Karpas-422 (cell line): ENCODE measurements at regions not wholly inside any gene's neighbourhood (a gene's known extent, or its start where the extent isn't known, plus 50 kb on each side); places are given as distances from the start of the nearest gene placed in this dataset.
"Not testable (repeated sequence)": the region's sequence is repeated elsewhere in the genome, so short reads cannot be mapped to it uniquely, and the experiment has no call there.

ENCODE experiments used
- DNase-seq: peaks from one replicate; pipeline ENCODE4 v3.0.0-alpha.2; 2015
- H2AFZ ChIP-seq: fragments of 200-600 bp; sonication (generic); 2 replicates; pipeline ENCODE4 v1.6.1; 2014; ENCODE audit warnings: antibody characterized with exemption, low read length, mixed read lengths
- H3K27ac ChIP-seq: fragments of 200-600 bp; sonication (generic); 2 replicates; pipeline ENCODE4 v1.5.1; 2014; ENCODE audit warnings: mild to moderate bottlenecking, low read length, moderate library complexity
- H3K27me3 ChIP-seq: fragments of 200-600 bp; sonication (generic); 2 replicates; pipeline ENCODE4 v1.6.1; 2014; ENCODE audit warnings: low read length, mixed read lengths
- H3K36me3 ChIP-seq: fragments of 200-600 bp; sonication (generic); 2 replicates; pipeline ENCODE4 v1.6.1; 2014; ENCODE audit warnings: low read length, mixed read lengths; ENCODE audit not compliant: insufficient read depth
- H3K4me1 ChIP-seq: fragments of 200-600 bp; sonication (generic); 2 replicates; pipeline ENCODE4 v1.6.1; 2014; ENCODE audit warnings: mild to moderate bottlenecking, low read length, mixed read lengths
- H3K4me2 ChIP-seq: fragments of 200-600 bp; sonication (generic); 2 replicates; pipeline ENCODE4 v1.6.1; 2014; ENCODE audit warnings: low read length, low read depth, mild to moderate bottlenecking; ENCODE audit not compliant: poor library complexity, severe bottlenecking
- H3K4me3 ChIP-seq: fragments of 200-600 bp; sonication (generic); 2 replicates; pipeline ENCODE4 v1.5.1; 2014; ENCODE audit warnings: mild to moderate bottlenecking, antibody characterized with exemption, low read length, mixed read lengths
- H3K79me2 ChIP-seq: fragments of 200-600 bp; sonication (generic); 2 replicates; pipeline ENCODE4 v1.6.1; 2014; ENCODE audit warnings: mild to moderate bottlenecking, low read length, mixed read lengths
- H3K9ac ChIP-seq: fragments of 200-600 bp; sonication (generic); 2 replicates; pipeline ENCODE4 v1.6.0; 2014; ENCODE audit warnings: low read length
- H3K9me2 ChIP-seq: fragments of 200-600 bp; sonication (generic), shearing (Covaris generic); replicated peaks from 2 replicates; pipeline ENCODE4 v1.6.0; 2014; ENCODE audit warnings: mild to moderate bottlenecking, low read length, moderate library complexity; ENCODE audit not compliant: insufficient read depth
- H3K9me3 ChIP-seq: fragments of 300-700, 200-600 bp; sonication (generic); 2 replicates; pipeline ENCODE4 v1.6.1; 2014; ENCODE audit warnings: low read length, mixed read lengths
- H4K20me1 ChIP-seq: fragments of 200-600 bp; sonication (generic); 2 replicates; pipeline ENCODE4 v1.6.1; 2014; ENCODE audit warnings: mild to moderate bottlenecking, antibody characterized with exemption, low read length, low read depth; ENCODE audit not compliant: insufficient read depth

DNA sequence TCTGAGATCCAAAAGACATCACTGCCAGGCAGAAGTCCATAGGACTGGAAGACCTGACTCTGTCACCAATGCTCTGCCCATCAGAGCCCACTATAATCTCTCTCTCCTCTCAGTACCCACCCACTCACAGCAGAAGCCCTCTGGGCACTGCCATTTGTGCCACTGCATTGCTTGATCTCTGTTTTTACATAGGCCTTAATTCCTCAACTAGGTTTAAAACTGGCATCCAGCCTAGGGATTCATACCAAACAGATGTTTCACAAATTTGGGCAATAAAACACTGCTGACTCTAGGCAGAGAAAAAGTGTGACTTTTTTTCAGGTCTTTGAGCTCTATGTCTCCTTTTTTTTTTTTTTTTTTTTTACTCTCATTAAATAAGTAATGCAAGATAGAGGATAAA is 91.1 kb upstream of the RANBP3L start:
- H3K27ac ChIP-seq = no peak overlapping the region
- H3K4me2 ChIP-seq = no peak overlapping the region
- H3K4me1 ChIP-seq = peaks cover 3% of the 10 kb centered on the region; the same call in 1 of the 2 replicates

DNA sequence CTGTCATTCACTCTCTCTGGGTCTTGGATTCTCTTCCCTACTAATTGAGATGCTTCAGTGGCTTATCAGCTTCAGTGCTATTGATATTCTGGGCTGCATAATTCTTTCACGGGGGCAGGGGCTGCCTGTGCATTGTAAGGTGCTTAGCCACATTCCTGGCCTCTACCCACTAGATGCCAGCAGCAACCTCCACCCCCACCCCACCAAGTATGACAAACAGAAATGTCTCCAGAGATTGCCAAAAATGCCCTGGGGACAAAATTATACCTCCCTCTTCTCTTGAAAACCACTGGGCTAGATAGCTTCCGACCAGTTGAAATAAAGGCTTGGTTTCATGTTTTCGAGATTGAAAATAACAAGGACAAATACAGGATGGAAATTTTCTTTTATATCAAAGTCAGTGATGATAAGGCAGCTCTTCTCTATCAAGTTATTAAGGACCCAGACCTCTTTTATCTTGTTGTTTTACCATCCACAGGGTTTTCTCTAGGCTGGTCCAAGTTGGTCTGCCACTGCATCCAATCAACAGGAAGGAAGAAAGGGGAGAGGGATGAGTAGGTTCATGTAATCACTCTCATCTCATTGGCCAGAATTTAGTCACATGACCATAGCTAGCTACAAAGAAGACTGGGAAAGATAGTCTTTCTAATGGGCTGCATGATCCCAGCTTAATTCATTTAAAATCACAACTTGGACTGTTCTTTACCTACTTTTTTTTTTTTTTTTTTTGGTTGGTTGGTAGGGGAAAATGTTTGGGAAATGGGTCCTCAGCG is 92.1 kb upstream of the RANBP3L start:
- H3K9ac ChIP-seq = no peak overlapping the region
- H2AFZ ChIP-seq = no peak overlapping the region
- DNase-seq = no peak
- no peaks in the 10 kb centered on the region for H3K79me2 ChIP-seq
- no peak overlapping the region for H3K4me2 ChIP-seq
- no peaks in the 10 kb centered on the region for H3K27me3 ChIP-seq
- no peak overlapping the region for H3K27ac ChIP-seq
- no peaks in the 10 kb centered on the region for H3K9me2 ChIP-seq
- H3K4me1 ChIP-seq = peaks cover 3% of the 10 kb centered on the region; the same call in 1 of the 2 replicates
- no peak overlapping the region for H3K4me3 ChIP-seq
- no peaks in the 10 kb centered on the region for H3K36me3 ChIP-seq
- no peaks in the 10 kb centered on the region for H3K9me3 ChIP-seq
- no peaks in the 10 kb centered on the region for H4K20me1 ChIP-seq

More for the DNA sequence above, 91.1 kb upstream of the RANBP3L start:
- Histone ChIP-seq H3K9me2 (no peaks in the 10 kb centered on the region), H4K20me1 (no peaks in the 10 kb centered on the region), H3K79me2 (no peaks in the 10 kb centered on the region), H3K4me3 (no peak overlapping the region), H2AFZ (no peak overlapping the region), H3K9me3 (no peaks in the 10 kb centered on the region), H3K36me3 (no peaks in the 10 kb centered on the region), H3K27me3 (no peaks in the 10 kb centered on the region), H3K9ac (no peak overlapping the region)
- DNase-seq = no peak

DNA sequence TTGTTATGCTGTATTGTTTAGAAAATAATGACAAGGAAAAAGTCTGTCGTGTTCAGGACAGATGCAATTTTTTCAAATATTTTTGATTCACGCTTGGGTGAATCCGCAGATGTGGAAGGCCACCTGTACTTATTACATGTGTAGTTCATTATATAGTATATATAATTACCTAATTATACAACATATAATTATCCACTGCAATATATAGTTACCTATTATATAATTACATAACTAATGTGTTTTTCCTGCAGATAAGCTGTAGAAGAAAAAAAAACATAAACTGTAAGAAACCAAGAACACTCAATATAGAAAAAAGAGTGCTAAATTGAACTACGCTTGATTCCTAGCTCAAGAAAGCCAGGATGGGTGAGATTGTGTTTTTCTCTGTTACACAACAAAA is 93.6 kb upstream of the RANBP3L start:
- Histone ChIP-seq H3K9me3 (no peaks in the 10 kb centered on the region), H3K4me3 (no peak overlapping the region), H3K4me1 (peaks cover 3% of the 10 kb centered on the region; the same call in 1 of the 2 replicates), H4K20me1 (no peaks in the 10 kb centered on the region), H3K9ac (no peak overlapping the region), H2AFZ (no peak overlapping the region), H3K36me3 (no peaks in the 10 kb centered on the region), H3K79me2 (no peaks in the 10 kb centered on the region), H3K9me2 (no peaks in the 10 kb centered on the region), H3K4me2 (no peak overlapping the region), H3K27me3 (no peaks in the 10 kb centered on the region), H3K27ac (no peak overlapping the region)
- DNase-seq = no peak

DNA sequence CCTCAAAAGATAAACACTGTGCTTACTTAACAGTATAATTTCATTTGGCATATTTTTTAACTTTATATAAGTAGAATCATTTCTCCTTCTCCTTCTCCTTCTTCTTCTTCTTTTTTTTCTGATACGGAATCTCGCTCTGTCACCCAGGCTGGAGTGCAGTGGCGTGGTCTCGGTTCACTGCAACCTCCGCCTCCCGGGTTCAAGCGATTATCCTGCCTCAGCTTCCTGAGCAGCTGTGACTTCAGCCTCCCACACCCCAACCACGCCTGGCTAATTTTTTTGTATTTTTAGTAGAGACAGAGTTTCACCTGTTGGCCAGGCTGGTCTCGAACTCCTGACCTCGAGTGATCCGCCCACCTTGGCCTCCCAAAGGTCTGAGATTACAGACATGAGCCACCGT is 94.2 kb upstream of the RANBP3L start:
- not testable (repeated sequence) for H3K9me2 ChIP-seq, H3K79me2 ChIP-seq, H3K4me3 ChIP-seq, DNase-seq, H3K4me2 ChIP-seq, H3K27ac ChIP-seq, H3K27me3 ChIP-seq, H3K36me3 ChIP-seq, H3K9me3 ChIP-seq, H3K9ac ChIP-seq, H4K20me1 ChIP-seq, H2AFZ ChIP-seq, H3K4me1 ChIP-seq

DNA sequence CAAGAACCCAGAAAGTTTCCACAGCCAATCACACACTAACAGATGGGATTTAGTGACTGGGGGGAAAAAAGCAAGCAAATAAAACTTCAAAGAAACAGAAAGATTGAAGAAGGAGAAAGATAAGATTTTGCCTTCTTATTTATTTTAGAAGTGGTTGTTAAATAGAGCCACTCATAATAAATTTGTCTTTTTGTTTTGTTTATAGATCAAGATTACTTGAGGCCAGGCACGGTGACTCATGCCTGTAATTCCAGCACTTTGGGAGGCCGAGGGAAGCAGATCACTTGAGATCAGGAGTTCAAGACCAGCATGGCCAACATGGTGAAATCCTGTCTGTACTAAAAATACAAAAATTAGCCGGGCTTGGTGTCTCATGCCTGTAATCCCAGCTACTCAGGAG is 94.9 kb upstream of the RANBP3L start:
- no peak overlapping the region for H3K4me2 ChIP-seq
- no peaks in the 10 kb centered on the region for H3K9me2 ChIP-seq
- peaks cover 3% of the 10 kb centered on the region; the same call in 1 of the 2 replicates for H3K4me1 ChIP-seq
- DNase-seq = no peak
- no peak overlapping the region for H3K27ac ChIP-seq
- H3K9ac ChIP-seq = no peak overlapping the region
- no peaks in the 10 kb centered on the region for H4K20me1 ChIP-seq
- H2AFZ ChIP-seq = no peak overlapping the region
- no peaks in the 10 kb centered on the region for H3K9me3 ChIP-seq
- H3K36me3 ChIP-seq = no peaks in the 10 kb centered on the region
- no peak overlapping the region for H3K4me3 ChIP-seq
- H3K27me3 ChIP-seq = no peaks in the 10 kb centered on the region
- H3K79me2 ChIP-seq = no peaks in the 10 kb centered on the region

DNA sequence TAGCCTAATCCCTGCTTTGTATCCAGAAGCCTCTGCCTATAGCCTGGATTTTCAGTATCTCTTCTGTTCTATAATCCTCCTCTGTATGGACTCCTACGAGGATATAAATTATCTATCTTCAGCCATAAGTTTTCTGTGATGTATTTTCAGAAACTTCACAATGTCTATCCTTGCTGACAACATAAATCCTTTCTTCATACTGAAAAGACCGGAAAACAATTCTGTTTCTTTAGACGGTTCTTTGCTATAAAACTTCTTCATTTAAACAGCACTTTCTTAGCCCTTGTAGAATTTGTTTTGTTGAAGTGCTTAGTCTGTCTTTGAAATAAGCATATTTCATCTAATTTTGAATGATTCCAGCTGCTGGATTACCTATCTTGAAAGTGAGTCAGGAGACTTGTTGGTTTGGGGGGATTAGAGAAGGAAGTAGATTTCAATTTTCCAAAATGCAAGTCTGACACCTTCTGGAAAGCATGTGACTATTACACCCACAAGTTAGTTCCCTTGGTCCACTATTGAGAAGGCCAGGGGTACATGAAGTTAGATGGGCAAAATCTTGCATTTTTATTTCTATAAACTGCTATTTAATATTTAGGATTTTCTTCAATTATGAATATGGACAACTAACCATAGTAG is 96.3 kb upstream of the RANBP3L start:
- Histone ChIP-seq H3K9me3 (no peaks in the 10 kb centered on the region), H2AFZ (no peak overlapping the region), H3K27me3 (no peaks in the 10 kb centered on the region), H4K20me1 (no peaks in the 10 kb centered on the region), H3K9ac (no peak overlapping the region), H3K4me2 (no peak overlapping the region), H3K9me2 (no peaks in the 10 kb centered on the region), H3K27ac (no peak overlapping the region), H3K4me1 (peaks cover 3% of the 10 kb centered on the region; the same call in 1 of the 2 replicates), H3K36me3 (no peaks in the 10 kb centered on the region), H3K79me2 (no peaks in the 10 kb centered on the region), H3K4me3 (no peak overlapping the region)
- no peak for DNase-seq

DNA sequence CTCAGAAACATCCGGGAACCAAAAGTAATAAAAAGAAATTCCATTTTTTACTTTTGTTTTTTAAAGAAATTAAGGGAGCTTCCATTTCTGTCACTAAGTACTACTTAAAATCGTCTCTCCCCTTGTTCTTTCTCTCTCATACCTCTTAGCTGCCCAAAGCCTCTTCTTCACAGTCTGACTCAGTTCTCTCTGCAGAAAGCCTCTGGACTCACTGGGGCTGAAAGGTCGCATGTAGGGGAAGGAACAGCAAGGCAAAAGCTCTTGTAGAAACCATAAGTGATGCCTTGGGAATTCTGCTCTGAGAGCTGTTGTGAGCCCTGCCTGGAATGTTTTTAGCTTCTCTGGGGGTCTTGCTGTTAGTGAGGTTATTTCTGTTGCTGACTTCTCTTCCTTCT is 100.8 kb upstream of the RANBP3L start:
- Histone ChIP-seq H3K4me1 (no peaks in the 10 kb centered on the region), H3K79me2 (no peaks in the 10 kb centered on the region), H3K9me2 (no peaks in the 10 kb centered on the region), H4K20me1 (no peaks in the 10 kb centered on the region), H3K27ac (no peak overlapping the region), H3K4me2 (no peak overlapping the region), H3K36me3 (no peaks in the 10 kb centered on the region), H3K27me3 (no peaks in the 10 kb centered on the region), H3K9ac (no peak overlapping the region), H3K4me3 (no peak overlapping the region), H2AFZ (no peak overlapping the region), H3K9me3 (no peaks in the 10 kb centered on the region)
- DNase-seq = no peak

DNA sequence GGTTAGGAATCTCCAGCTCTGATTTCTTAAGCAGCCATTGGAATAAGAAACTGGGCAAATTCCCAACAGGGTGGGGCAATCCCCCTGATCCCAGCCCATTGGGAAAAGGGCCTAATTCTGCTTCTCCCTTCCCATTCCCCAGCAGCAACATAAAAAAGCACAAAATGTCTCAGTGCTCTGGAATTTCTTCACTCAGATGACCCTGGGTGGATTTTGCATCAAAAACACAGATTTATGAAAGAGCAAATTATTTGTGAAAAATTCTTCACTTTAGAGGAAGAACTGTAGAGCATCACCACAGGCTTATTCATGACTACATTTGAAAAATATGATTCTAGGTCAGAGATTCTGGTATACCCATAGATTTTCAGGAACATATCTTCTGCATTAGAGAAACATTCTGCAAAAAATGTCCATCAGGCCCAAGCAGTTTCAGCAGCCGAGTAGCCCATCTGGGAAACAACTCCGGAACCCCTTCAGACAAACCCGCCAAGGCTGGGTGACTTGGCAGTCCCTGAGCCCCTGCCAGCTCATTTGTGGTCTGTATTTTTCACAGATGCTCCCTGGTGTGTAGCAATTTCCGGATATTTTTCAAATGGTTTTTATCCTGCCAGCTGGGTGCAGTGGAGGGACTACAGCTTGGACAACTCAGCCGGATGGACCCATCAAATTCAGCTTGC is 102.1 kb upstream of the RANBP3L start:
- DNase-seq = no peak
- Histone ChIP-seq H3K9ac (no peak overlapping the region), H4K20me1 (no peaks in the 10 kb centered on the region), H3K4me1 (no peaks in the 10 kb centered on the region), H2AFZ (no peak overlapping the region), H3K27ac (no peak overlapping the region), H3K9me3 (no peaks in the 10 kb centered on the region), H3K9me2 (no peaks in the 10 kb centered on the region), H3K79me2 (no peaks in the 10 kb centered on the region), H3K27me3 (no peaks in the 10 kb centered on the region), H3K36me3 (no peaks in the 10 kb centered on the region), H3K4me3 (no peak overlapping the region), H3K4me2 (no peak overlapping the region)
